Caco-2 (cell line): ENCODE measurements at regions not wholly inside any gene's neighbourhood (a gene's known extent, or its start where the extent isn't known, plus 50 kb on each side); places are given as distances from the start of the nearest gene placed in this dataset.

Source experiments
- BruUV-seq: library from RNA; stranded (reverse); fragments of 400-500 nt; replicated peaks from 2 replicates; lab custom pipeline; 2021; lab: Mats Ljungman, UMichigan
- CTCF ChIA-PET: fragments of 300-600 bp; sonication (Branson Sonifier 250); formaldehyde crosslinking; loops from one replicate; lab custom pipeline; 2022; ENCODE audit warnings: antibody characterized with exemption; lab: Charles Lee
- POLR2A ChIA-PET: fragments of 300-600 bp; sonication (Branson Sonifier 250); formaldehyde crosslinking; loops from one replicate; lab custom pipeline; 2022; ENCODE audit warnings: antibody characterized with exemption; lab: Charles Lee
- DNase-seq, 2 experiments: peaks; one replicate each; pipeline versions ENCODE4 v3.0.0 to v3.0.0-alpha.2; 2020 to 2022
- H3K27me3 ChIP-seq: replicated peaks from 2 replicates; pipeline ENCODE4 v1.6.0; 2011; ENCODE audit warnings: low read length; ENCODE audit not compliant: control insufficient read depth, insufficient read depth
- H3K36me3 ChIP-seq: 2 replicates; pipeline ENCODE4 v1.5.1; 2011; ENCODE audit warnings: low read length; ENCODE audit not compliant: control insufficient read depth, insufficient read depth
- H3K4me1 ChIP-seq: fragments of 250-450 bp; sonication (Bioruptor Pico); 2 replicates; pipeline ENCODE4 v1.5.1; 2020; ENCODE audit warnings: mild to moderate bottlenecking
- H3K4me3 ChIP-seq: 2 replicates; pipeline ENCODE4 v1.5.1; 2011; ENCODE audit warnings: low read depth, mild to moderate bottlenecking, control low read depth, low read length
- H3K9me3 ChIP-seq: fragments of 250-450 bp; sonication (Bioruptor Pico); 2 replicates; pipeline ENCODE4 v1.5.1; 2020; ENCODE audit warnings: mild to moderate bottlenecking, moderate library complexity
- H3K27ac Mint-ChIP-seq: one replicate; pipeline ENCODE4 v1.8.0; 2022; ENCODE audit warnings: mixed read lengths; ENCODE audit not compliant: unreplicated experiment
- H3K27me3 Mint-ChIP-seq: one replicate; pipeline ENCODE4 v1.8.0; 2022; ENCODE audit warnings: mixed read lengths; ENCODE audit not compliant: insufficient read depth, unreplicated experiment
- H3K36me3 Mint-ChIP-seq: one replicate; pipeline ENCODE4 v1.8.0; 2022; ENCODE audit warnings: mild to moderate bottlenecking, mixed read lengths; ENCODE audit not compliant: insufficient read depth, unreplicated experiment
- H3K4me1 Mint-ChIP-seq: one replicate; pipeline ENCODE4 v1.8.0; 2022; ENCODE audit warnings: low read depth, mixed read lengths; ENCODE audit not compliant: unreplicated experiment
- H3K4me3 Mint-ChIP-seq: one replicate; pipeline ENCODE4 v1.8.0; 2022; ENCODE audit warnings: mild to moderate bottlenecking, moderate library complexity, mixed read lengths; ENCODE audit not compliant: unreplicated experiment
- H3K9me3 Mint-ChIP-seq: one replicate; pipeline ENCODE4 v1.8.0; 2022; ENCODE audit warnings: mixed read lengths; ENCODE audit not compliant: unreplicated experiment
- CTCF ChIP-seq, 2 experiments: fragments of 200-600 bp in 1 of 2; IDR thresholded peaks; 1 replicate in 1 of 2; 2 replicates in 1 of 2; pipeline versions ENCODE4 v1.5.1 to v1.8.0; 2011 to 2022; ENCODE audit warnings: antibody characterized with exemption in 1 of 2, control low read depth in 1 of 2, inconsistent platforms in 1 of 2, low read depth in 1 of 2, low read length in 1 of 2, mild to moderate bottlenecking in 1 of 2, moderate library complexity in 1 of 2; ENCODE audit not compliant: insufficient read depth in 1 of 2, severe bottlenecking in 1 of 2, unreplicated experiment in 1 of 2
- intact Hi-C: fragments of 100-400 bp; cut with micrococcal nuclease; formaldehyde crosslinking; loops from one replicate; pipeline ENCODE4 v1.10.0; 2022; ENCODE audit not compliant: unreplicated experiment

- no peaks in the 10 kb centered on the region for H3K27me3 ChIP-seq
- H3K36me3 Mint-ChIP-seq: no peaks in the 10 kb centered on the region
- TF ChIP-seq CTCF (IDR thresholded peaks at IDR 0.05; ENCODE audit: insufficient read depth in 1 of 2, low read depth in 1 of 2, low read length in 1 of 2, severe bottlenecking in 1 of 2, unreplicated experiment in 1 of 2): no peak
- no peaks in the 10 kb centered on the region for H3K27me3 Mint-ChIP-seq
- BruUV-seq: no TSS peak
- peak overlapping the region; percentile 62 for H3K27ac Mint-ChIP-seq
- no peak overlapping the region for H3K4me3 ChIP-seq
- H3K9me3 ChIP-seq: no peaks in the 10 kb centered on the region
- POLR2A ChIA-PET: no interaction called here
- intact Hi-C loops: no loop called here
- no peaks in the 10 kb centered on the region for H3K9me3 Mint-ChIP-seq
- H3K4me1 Mint-ChIP-seq: peaks cover 30% of the 10 kb centered on the region
- no peaks in the 10 kb centered on the region for H3K36me3 ChIP-seq
- DNase-seq: no peak
- H3K4me1 ChIP-seq: peaks cover 13% of the 10 kb centered on the region
- CTCF ChIA-PET: no interaction called here
- no peak overlapping the region for H3K4me3 Mint-ChIP-seq
These were observed 229.7 kb upstream of the RPL38 start for GRCh38 chr17:73973586-73974409.

GRCh38 chr17:73974536-73974935, 228.9 kb upstream of the RPL38 start:
- H3K27ac Mint-ChIP-seq: peak overlapping the region; percentile 62
- no peak overlapping the region for H3K4me3 Mint-ChIP-seq
- CTCF ChIA-PET: no interaction called here
- Histone ChIP-seq H3K4me3 (no peak overlapping the region), H3K36me3 (no peaks in the 10 kb centered on the region), H3K4me1 (peaks cover 13% of the 10 kb centered on the region), H3K9me3 (no peaks in the 10 kb centered on the region), H3K27me3 (no peaks in the 10 kb centered on the region)
- no peaks in the 10 kb centered on the region for H3K9me3 Mint-ChIP-seq
- no TSS peak for BruUV-seq
- POLR2A ChIA-PET: no interaction called here
- intact Hi-C loops: no loop called here
- no peaks in the 10 kb centered on the region for H3K27me3 Mint-ChIP-seq
- DNase-seq: peak in 1 of 2 experiments; percentile 24
- H3K36me3 Mint-ChIP-seq: no peaks in the 10 kb centered on the region
- no peak for TF ChIP-seq CTCF (IDR thresholded peaks at IDR 0.05; ENCODE audit: insufficient read depth in 1 of 2, low read depth in 1 of 2, low read length in 1 of 2, severe bottlenecking in 1 of 2, unreplicated experiment in 1 of 2)
- H3K4me1 Mint-ChIP-seq: peaks cover 30% of the 10 kb centered on the region

GRCh38 chr17:73976147-73976546, 227.3 kb upstream of the RPL38 start:
- POLR2A ChIA-PET: no interaction called here

More at GRCh38 chr17:73976147-73976546, 227.3 kb upstream of the RPL38 start:
- no peak for TF ChIP-seq CTCF (IDR thresholded peaks at IDR 0.05; ENCODE audit: insufficient read depth in 1 of 2, low read depth in 1 of 2, low read length in 1 of 2, severe bottlenecking in 1 of 2, unreplicated experiment in 1 of 2)
- Histone ChIP-seq H3K27me3 (no peaks in the 10 kb centered on the region), H3K9me3 (no peaks in the 10 kb centered on the region), H3K4me1 (peaks cover 13% of the 10 kb centered on the region), H3K36me3 (no peaks in the 10 kb centered on the region), H3K4me3 (no peak overlapping the region)
- Mint-ChIP-seq H3K27ac (no peak overlapping the region), H3K9me3 (no peaks in the 10 kb centered on the region), H3K4me1 (peaks cover 17% of the 10 kb centered on the region), H3K4me3 (no peak overlapping the region), H3K27me3 (no peaks in the 10 kb centered on the region), H3K36me3 (no peaks in the 10 kb centered on the region)
- CTCF ChIA-PET: interaction anchor here (1.0 kb wide), 1 partner anchor 22 kb away, joined by 3 read pairs; no protein-coding TSS in a partner anchor
- no peak for DNase-seq
- intact Hi-C loops: no loop called here
- no TSS peak for BruUV-seq
